Umbilical cord (tissue), 1 donor: ENCODE measurements at regions not wholly inside any gene's neighbourhood (a gene's known extent, or its start where the extent isn't known, plus 50 kb on each side); places are given as distances from the start of the nearest gene placed in this dataset.
"Not testable (repeated sequence)": the region's sequence is repeated elsewhere in the genome, so short reads cannot be mapped to it uniquely, and the experiment has no call there.

ENCODE experiments used
- DNase-seq: peaks from one replicate; pipeline ENCODE4 v3.0.0-alpha.2; 2015; ENCODE audit warnings: low spot score

DNA sequence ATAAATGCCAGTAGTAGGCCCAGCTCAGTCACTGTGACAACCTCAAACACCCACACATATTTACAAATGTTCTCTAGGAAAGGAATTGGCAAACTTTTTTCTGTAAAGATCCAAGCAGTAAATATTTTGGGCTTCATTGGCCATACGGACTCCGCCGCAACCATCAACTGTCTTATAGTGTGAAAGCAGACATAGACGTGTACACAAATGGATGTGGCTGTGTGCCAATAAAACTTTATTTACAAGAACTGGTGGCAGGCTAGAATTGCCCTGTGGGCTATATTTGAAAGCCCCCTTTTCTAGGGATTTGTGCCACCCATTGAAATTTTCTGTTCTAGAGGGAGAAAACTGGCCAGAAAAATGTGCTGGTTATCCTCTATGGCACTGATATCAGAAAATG lies 683.8 kb upstream of the EEF2KMT start:
- no peak for DNase-seq

DNA sequence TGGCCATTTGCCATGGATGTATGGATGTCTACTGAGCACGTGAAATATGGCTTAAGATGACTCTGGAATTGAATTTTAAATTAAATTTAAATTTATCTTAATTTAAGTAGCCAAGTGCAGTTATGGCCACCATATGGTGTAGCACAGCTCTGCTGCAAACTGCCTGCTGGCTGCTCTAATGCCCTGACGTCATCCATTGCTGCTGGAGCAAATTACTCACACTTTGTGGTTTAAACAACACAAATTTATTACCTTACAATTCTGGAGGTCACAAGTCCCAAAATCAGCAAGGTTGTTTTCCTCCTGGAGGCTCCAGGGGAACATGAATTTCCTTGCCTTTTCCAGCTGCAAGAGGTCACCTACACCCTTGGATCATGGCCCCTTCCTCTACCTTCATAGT lies 679.3 kb upstream of the EEF2KMT start:
- DNase-seq, result no peak

DNA sequence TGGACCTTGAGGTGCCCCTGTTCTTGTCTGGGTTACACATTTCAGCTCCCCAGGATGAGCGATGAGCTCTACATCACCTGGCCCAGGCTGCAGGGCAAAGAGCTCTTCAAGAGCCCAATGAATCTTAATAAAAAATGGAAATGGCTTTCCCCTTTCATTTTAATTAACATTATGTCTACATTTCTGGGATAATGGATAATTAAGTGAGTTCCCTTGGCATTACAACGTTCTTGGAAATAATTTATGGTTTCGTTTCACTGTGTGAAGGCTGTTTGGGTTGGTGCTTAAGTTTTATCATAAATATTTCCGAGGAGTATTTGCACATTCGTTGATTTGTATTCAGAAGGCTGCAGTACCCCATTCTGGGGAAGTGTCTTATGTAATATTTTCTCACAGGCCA lies 678.3 kb upstream of the EEF2KMT start:
- DNase-seq, result no peak

DNA sequence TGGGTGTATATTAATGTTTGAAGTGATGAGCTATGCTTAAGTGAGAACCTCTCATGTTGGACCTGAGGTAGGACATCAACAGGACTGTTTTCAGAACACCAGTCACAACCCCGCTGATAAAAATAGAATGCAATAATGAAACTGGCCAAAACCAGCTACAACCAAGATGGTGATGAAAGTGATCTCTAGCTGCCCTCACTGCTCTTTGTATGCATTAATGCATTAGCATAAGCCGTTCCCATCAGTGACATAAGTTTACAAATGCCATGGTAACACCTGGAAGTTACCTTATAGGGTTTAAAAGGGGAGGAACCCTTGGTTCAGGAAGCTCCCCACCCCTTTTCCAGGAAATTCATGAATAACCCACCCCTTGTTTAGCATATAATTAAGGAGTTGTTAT lies 672.5 kb upstream of the EEF2KMT start:
- DNase-seq, result no peak

GRCh38 chr16:5769513-5769912 lies 671.9 kb upstream of the EEF2KMT start:
- DNase-seq, result no peak

DNA sequence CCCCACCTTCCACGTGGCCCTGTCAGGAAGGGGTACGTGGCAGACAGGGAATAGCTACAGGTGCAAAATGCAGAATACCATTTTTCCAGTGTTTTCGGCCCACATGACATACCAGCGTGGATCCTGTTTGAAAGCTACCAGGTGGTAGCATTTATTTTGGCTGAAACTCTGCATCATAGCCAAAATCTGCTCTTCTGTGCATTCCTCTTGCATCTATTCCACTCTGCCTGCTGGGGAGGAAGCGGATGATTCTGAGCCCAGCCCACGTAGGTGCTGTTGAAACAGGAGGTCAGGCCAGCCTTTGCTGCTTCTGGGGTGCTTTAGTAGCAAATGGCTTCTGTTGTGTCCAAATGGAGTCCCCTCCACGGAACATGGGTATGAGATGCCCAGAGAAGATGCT lies 670.9 kb upstream of the EEF2KMT start:
- DNase-seq, result no peak

- DNase-seq, result no peak
These were observed 665.6 kb upstream of the EEF2KMT start for GRCh38 chr16:5763176-5763575.

DNA sequence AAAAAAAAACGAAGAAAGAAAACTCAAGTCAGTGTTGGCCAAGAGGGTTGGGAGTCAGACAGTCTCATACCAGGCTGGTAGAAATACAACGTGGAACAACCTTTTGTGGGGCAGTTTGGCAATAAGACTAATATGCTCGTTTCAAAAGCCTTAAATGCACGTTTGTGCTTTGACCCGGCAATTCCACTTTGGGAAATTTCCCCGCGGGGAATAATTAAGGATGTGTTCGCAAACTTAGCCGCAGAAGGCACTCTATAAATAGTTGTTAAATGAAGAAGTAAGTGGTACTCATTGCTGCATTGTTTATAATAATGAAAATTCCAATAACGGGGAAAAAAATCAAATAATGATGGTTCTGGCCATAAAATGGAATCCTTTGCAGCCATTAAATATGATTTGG lies 664.8 kb upstream of the EEF2KMT start:
- DNase-seq, result no peak

- DNase-seq, result no peak
These were observed 664.0 kb upstream of the EEF2KMT start for GRCh38 chr16:5761592-5761991.

- no peak for DNase-seq
These were observed 660.7 kb upstream of the EEF2KMT start for GRCh38 chr16:5758281-5758680.

DNA sequence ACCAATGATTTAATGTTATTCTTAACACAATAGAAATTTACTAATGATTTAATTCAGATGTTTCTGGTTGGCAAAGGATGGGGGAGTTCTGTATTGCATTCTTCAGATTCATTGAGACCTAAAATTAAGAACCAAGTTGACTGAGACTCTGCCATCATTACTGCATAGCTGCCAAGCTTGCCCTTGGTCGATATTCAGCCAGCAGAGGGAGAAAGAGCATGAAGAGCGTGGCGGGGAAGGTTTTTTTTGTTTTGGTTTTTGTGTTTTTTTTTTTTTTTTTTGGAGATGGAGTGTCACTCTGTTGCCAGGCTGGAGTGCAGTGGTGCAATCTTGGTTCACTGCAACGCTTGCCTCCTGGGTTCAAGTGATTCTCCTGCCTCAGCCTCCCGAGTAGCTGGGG lies 659.4 kb upstream of the EEF2KMT start:
- no peak for DNase-seq

DNA sequence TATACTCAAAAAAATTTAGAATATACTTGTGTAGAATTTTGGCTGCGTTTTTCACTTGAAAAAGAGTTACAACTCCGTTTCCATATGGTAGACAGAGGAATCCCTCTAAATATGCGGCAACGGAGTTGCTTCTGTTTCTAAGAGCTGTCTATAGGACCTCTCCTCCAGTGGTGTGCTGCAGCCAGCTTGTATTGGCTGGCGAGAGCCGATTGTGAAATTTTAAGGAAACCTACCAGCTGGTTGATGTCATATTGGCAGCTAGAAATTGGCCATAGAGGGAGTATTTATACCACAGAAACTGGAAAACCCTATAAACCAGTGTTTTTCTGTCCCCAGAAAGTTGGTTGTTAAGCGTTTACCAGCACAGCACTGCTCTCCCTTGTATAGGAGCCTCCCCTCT lies 655.8 kb upstream of the EEF2KMT start:
- no peak for DNase-seq

DNA sequence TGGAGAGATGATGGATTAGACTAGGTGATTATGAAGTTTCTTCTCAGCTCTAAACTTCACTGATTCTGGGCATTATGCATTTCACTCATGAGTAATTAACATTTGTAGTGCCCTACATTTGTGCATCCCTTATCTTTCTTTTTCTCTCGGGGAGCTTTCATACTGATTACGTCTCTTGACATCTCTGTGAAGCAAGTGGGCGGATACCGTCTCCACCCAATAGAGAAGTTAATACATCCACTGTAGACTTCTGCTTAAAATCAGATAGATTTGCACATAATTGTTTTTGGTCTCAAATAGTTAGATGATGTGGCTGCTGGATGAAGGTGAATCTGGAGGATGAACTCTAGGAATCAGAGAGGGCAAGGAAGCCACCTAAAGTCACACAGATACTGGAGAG lies 653.6 kb upstream of the EEF2KMT start:
- no peak for DNase-seq

DNA sequence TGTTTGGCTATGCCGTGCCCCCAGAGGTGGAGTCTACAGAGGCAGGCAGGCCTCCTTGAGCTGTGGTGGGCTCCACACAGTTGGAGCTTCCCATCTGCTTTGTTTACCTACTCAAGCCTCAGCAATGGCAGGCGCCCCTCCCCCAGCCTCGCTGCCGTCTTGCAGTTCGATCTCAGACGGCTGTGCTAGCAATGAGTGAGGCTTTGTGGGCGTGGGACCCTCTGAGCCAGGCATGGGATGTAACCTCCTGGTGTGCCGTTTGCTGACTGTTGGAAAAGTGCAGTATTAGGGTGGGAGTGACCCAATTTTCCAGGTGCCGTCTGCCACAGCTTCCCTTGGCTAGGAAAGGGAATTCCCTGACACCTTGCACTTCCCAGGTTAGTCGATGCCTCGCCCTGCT lies 652.8 kb upstream of the EEF2KMT start:
- DNase-seq, result not testable (repeated sequence)

DNA sequence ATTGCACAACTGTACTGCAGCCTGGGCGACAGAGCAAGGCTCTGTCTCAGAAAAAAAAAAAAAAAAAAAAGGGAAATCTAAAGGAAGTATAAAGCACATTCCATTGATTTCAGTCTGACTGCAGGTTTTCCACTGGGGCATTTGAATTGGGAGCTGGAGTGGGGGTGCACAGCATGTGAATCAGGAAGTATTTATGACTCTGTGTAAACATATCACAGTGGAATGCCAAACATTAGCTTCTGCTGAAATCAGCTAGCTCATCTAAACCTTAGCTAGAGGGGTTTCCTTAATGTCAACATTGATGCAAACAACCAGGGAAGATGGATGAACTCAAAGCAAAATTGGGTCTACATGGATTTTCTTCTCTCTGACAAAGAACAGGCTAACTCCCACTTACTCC lies 641.0 kb upstream of the EEF2KMT start:
- peak; percentile 14 for DNase-seq

DNA sequence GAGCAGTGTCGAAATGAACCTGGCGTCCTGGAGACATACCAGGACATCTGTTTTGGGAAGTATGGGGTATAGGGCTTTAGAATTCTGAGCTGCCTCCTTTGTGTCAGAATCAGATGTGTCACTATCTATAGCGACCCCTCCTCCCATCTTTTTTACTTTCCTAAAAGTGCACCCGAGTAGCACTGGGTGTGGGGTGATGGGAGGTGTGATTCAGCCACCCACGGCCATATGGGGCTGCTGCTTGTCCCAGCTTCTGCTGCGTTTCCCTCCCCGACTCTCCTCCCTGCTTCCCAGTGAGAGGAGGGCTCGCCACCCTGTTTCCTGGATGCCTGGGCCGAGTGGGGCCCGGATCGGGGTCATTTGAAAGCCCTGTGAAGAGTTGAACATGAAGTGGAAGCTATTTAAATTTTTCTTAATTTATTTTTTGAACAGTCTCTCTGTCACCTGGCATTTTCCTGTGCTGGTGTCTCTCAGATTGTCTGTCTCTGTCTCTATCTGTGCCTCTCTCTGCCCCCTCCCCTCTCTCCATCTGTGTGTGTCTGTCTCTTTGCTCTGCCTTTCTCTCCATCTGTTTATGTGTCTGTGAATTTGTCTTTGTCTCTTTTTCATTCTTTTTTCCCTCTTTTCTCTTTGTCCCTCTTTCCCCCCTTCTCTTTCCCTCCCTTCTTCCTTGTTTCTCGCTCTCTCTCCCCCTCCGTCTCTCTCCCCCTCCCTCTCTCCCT lies 638.8 kb upstream of the EEF2KMT start:
- no peak for DNase-seq

GRCh38 chr16:5735444-5735843 lies 637.8 kb upstream of the EEF2KMT start:
- no peak for DNase-seq

- DNase-seq, result no peak
These were observed 633.2 kb upstream of the EEF2KMT start for GRCh38 chr16:5730783-5731182.

- DNase-seq, result no peak
These were observed 624.6 kb upstream of the EEF2KMT start for GRCh38 chr16:5722116-5722619.

DNA sequence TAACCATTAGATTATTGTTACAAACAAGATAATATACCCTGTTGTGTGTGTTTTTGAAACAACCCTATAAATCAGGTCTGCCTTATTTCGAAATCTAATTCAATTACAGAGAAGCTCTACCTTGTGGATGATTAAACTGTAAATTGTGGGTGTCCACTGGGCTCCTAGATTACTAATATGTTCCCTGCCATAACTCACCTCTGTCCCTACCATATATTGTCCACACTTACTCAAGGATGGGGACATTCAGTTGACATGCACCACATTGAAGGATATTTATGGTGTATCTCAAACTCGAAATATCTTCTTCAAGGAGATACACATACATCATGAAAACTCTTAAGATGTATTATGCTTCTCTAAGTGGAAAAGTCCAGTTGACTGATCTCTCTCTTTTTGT lies 617.6 kb upstream of the EEF2KMT start:
- no peak for DNase-seq

DNA sequence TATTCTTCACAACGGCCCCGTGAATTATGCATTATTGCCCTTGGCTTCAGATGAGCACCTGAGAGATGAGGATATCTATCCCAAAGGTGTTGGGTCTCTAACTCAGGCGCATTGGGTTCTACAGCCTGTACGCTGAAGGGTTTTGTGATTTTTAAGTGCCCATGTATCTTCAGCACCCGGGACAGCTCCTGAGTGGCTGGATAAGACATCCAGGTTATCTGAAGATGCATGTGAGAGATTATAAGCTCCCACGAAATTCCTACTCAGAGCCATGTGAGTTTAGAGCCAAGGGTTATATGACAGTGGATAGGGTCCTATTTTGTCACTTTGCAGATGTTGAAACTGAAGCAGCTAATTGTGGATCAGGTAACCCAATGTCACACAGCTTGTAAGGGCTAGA lies 612.3 kb upstream of the EEF2KMT start:
- peak; percentile 29 for DNase-seq

GRCh38 chr16:5706211-5706610 lies 608.6 kb upstream of the EEF2KMT start:
- peak; percentile 22 for DNase-seq

GRCh38 chr16:5704271-5704670 lies 606.7 kb upstream of the EEF2KMT start:
- DNase-seq, result no peak

DNA sequence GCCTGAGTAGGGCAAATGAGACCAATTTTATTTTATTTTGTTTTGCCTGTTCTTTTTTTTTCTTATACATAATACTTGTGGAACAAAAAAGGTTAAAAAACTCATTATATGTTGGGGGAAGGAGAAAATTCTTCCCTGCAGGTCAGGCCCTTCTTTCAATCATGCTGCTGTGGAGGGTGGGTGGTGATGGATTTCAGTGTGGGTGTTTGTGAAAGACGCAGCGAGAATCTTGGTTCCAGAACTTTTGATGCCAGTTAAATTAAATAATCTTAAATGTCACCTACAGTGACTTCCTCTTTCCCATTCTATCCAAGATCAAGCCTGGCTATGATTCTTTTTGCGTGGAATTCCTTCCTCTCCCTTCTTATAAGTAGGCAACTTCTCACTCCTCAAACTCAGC lies 595.8 kb upstream of the EEF2KMT start:
- DNase-seq, result no peak
